Gastrocnemius medialis (tissue), 4 donors: ENCODE measurements at regions not wholly inside any gene's neighbourhood (a gene's known extent, or its start where the extent isn't known, plus 50 kb on each side); places are given as distances from the start of the nearest gene placed in this dataset.

Experiments used
- ATAC-seq, 2 donors: fragments of 150-250 bp; one replicate each; pipeline ENCODE4 v1.9.1; 2016
- DNase-seq, 2 donors: peaks; one replicate each; pipeline ENCODE4 v3.0.0-alpha.2; 2019
- H3K27ac ChIP-seq, 4 donors: fragments of 200-600 bp; sonication (generic); 1 replicate in 1 of 4; 2 replicates in 3 of 4; pipeline ENCODE4 v1.5.1; 2016 to 2018; ENCODE audit warnings: mild to moderate bottlenecking in 2 of 4, moderate library complexity in 1 of 4
- H3K27me3 ChIP-seq, 3 donors: fragments of 200-600 bp; sonication (generic) in 2 of 3; 1 replicate in 1 of 3; 2 replicates in 2 of 3; pipeline versions ENCODE4 v1.5.1 to v1.6.0; 2016 to 2019; ENCODE audit warnings: mild to moderate bottlenecking in 1 of 3, moderate library complexity in 1 of 3
- H3K36me3 ChIP-seq, 2 donors: fragments of 200-600 bp; sonication (generic) in 1 of 2; one replicate each; pipeline ENCODE4 v1.5.1; 2017 to 2018
- H3K4me1 ChIP-seq, 2 donors: fragments of 200-600 bp; sonication (generic) in 1 of 2; one replicate each; pipeline ENCODE4 v1.5.1; 2016 to 2017; ENCODE audit warnings: mild to moderate bottlenecking in 2 of 2
- H3K4me3 ChIP-seq, 4 donors: fragments of 200-600 bp; sonication (generic) in 3 of 4; 1 replicate in 1 of 4; 2 replicates in 3 of 4; pipeline ENCODE4 v1.5.1; 2016 to 2019; ENCODE audit warnings: mild to moderate bottlenecking in 2 of 4
- H3K9me3 ChIP-seq, 3 donors: fragments of 200-600 bp; sonication (generic) in 2 of 3; 1 replicate in 1 of 3; 2 replicates in 2 of 3; pipeline ENCODE4 v1.5.1; 2016 to 2019
- POLR2A ChIP-seq, 2 donors: fragments of 450-650 bp; IDR thresholded peaks; one replicate each; pipeline ENCODE4 v1.6.1; 2017; ENCODE audit warnings: antibody characterized with exemption in 2 of 2, mild to moderate bottlenecking in 2 of 2, moderate library complexity in 2 of 2
- in situ Hi-C, 4 donors: fragments of 200-750 bp; cut with MboI; loops; one replicate each; pipeline versions ENCODE4 v1.15.0 to v1.8.0; 2017; ENCODE audit warnings: low sequenced_read_pairs in 4 of 4
- intact Hi-C: fragments of 100-400 bp; cut with DNase I; formaldehyde crosslinking; loops from one replicate; pipeline ENCODE4 v1.15.1; 2023; ENCODE audit warnings: low total_unique reads
- TF ChIP-seq, protein P1 (sequence below), 5 experiments: fragments of 450-650 bp in 3 of 5; fragments of 200-600 bp in 2 of 5; sonication (generic) in 2 of 5; IDR thresholded peaks in 4 of 5; conservative IDR thresholded peaks in 1 of 5; 1 replicate in 4 of 5; 2 replicates in 1 of 5; pipeline ENCODE4 v1.5.1; 2016 to 2019; ENCODE audit warnings: antibody characterized with exemption in 5 of 5, mild to moderate bottlenecking in 3 of 5, moderate library complexity in 3 of 5

DNA sequence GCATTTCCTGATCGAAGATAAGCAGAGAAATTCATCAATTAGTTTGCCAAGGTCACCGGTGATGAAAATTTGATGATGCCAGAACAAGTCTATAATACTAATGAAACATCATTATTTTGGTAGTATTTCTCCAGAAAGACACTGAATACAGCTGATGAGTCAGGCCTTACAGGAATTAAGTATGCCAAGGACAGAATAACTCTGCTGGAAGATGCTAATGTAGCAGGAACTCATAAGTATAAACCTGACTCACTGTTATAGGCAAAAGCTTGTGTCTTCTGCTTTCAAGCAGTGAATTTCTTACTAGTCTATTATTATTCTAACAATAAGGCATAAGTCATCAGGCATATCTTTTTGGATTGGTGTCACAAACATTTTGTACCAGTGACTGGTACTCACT is 1825.1 kb upstream of the IGFBP7 start:
- H3K9me3 ChIP-seq, result no peaks in the 10 kb centered on the region
- no peaks in the 10 kb centered on the region for H3K27me3 ChIP-seq
- TF ChIP-seq POLR2A (IDR thresholded peaks at IDR 0.05), result no peak
- TF ChIP-seq, protein P1, sequence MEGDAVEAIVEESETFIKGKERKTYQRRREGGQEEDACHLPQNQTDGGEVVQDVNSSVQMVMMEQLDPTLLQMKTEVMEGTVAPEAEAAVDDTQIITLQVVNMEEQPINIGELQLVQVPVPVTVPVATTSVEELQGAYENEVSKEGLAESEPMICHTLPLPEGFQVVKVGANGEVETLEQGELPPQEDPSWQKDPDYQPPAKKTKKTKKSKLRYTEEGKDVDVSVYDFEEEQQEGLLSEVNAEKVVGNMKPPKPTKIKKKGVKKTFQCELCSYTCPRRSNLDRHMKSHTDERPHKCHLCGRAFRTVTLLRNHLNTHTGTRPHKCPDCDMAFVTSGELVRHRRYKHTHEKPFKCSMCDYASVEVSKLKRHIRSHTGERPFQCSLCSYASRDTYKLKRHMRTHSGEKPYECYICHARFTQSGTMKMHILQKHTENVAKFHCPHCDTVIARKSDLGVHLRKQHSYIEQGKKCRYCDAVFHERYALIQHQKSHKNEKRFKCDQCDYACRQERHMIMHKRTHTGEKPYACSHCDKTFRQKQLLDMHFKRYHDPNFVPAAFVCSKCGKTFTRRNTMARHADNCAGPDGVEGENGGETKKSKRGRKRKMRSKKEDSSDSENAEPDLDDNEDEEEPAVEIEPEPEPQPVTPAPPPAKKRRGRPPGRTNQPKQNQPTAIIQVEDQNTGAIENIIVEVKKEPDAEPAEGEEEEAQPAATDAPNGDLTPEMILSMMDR (IDR thresholded peaks at IDR 0.05 in 4 of 5, conservative IDR thresholded peaks at IDR 0.05 in 1 of 5), result no peak
- no peak overlapping the region for H3K27ac ChIP-seq
- in situ Hi-C loops, result no loop called here
- H3K36me3 ChIP-seq, result no peaks in the 10 kb centered on the region
- intact Hi-C loops, result no loop called here
- no peak overlapping the region for H3K4me3 ChIP-seq
- ATAC-seq, result no peak
- no peak for DNase-seq
- H3K4me1 ChIP-seq, result no peaks in the 10 kb centered on the region

DNA sequence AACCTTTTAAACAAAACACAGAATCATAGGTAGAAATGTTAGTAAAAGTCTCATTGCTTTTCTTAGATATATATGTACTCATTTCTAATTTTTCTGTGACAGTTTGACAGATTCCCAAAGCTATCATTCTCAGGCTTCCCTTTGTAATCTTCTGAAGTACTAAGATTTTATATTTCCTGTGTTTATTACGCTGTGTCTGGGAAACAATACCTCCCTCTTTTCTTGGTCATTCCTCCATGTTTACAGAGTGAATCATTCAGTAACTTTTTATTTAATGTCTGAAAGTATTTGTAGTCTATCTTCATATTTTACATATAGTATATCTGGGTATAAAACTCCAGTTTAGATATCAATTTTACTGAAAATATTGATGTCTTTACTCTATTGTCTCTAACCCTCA is 1826.3 kb upstream of the IGFBP7 start:
- intact Hi-C loops (no loop called here), in situ Hi-C loops (no loop called here)
- H3K27me3 ChIP-seq, result no peaks in the 10 kb centered on the region
- H3K27ac ChIP-seq, result no peak overlapping the region
- no peak for TF ChIP-seq POLR2A (IDR thresholded peaks at IDR 0.05)
- H3K4me1 ChIP-seq, result no peaks in the 10 kb centered on the region
- ATAC-seq (no peak), DNase-seq (no peak)
- H3K9me3 ChIP-seq, result no peaks in the 10 kb centered on the region
- H3K4me3 ChIP-seq, result no peak overlapping the region
- no peaks in the 10 kb centered on the region for H3K36me3 ChIP-seq

DNA sequence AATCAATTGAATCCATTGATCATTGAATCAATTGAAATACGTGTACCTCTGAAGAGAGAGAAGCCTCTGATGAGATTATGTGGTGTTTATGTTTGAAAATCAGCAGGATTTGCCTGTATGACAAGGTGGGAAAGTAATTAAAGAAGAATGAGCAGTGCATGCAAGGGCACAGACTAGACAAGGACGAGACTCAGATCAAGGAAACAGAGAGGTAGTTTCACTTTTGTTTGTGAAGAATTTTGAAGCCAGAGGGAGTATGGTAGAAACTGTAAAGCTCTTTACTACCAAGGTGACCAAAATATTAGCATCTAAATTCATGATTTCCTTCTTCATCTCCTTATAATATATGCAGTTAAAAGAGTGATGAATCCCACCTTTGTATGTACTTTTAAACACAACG is 1830.0 kb upstream of the IGFBP7 start:
- in situ Hi-C loops, result no loop called here
- ATAC-seq, result no peak
- intact Hi-C loops, result no loop called here

DNA sequence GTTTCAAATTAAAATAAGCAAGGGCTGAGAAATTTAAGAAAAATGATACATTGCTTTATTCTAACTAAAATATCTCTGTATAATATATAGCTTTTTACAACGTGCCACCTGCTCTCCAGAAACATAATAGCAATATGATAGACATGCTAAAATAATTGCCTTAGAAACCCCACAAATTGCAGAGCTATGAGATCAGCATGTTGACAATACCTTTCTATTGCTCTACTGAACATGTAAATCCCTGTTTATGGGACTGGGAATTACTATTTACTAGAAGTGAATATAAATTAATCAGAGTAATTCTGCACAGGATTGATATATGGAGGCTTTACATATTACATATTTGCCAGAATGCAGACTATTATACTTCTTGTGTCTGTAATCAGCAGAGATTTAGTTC is 1831.1 kb upstream of the IGFBP7 start:
- intact Hi-C loops (no loop called here), in situ Hi-C loops (no loop called here)
- H3K4me1 ChIP-seq, result no peaks in the 10 kb centered on the region
- TF ChIP-seq POLR2A (IDR thresholded peaks at IDR 0.05), result no peak
- TF ChIP-seq, protein P1 (IDR thresholded peaks at IDR 0.05 in 4 of 5, conservative IDR thresholded peaks at IDR 0.05 in 1 of 5), result no peak
- no peaks in the 10 kb centered on the region for H3K9me3 ChIP-seq
- ATAC-seq, result no peak
- no peak overlapping the region for H3K4me3 ChIP-seq
- no peaks in the 10 kb centered on the region for H3K27me3 ChIP-seq
- no peak overlapping the region for H3K27ac ChIP-seq
- DNase-seq, result no peak
- H3K36me3 ChIP-seq, result no peaks in the 10 kb centered on the region

More for the DNA sequence above, 1830.0 kb upstream of the IGFBP7 start:
- Histone ChIP-seq H3K27me3 (no peaks in the 10 kb centered on the region), H3K4me1 (no peaks in the 10 kb centered on the region), H3K36me3 (no peaks in the 10 kb centered on the region), H3K9me3 (no peaks in the 10 kb centered on the region), H3K4me3 (no peak overlapping the region), H3K27ac (no peak overlapping the region)
- no peak for DNase-seq
- TF ChIP-seq, protein P1 (IDR thresholded peaks at IDR 0.05 in 4 of 5, conservative IDR thresholded peaks at IDR 0.05 in 1 of 5), result no peak
- no peak for TF ChIP-seq POLR2A (IDR thresholded peaks at IDR 0.05)

DNA sequence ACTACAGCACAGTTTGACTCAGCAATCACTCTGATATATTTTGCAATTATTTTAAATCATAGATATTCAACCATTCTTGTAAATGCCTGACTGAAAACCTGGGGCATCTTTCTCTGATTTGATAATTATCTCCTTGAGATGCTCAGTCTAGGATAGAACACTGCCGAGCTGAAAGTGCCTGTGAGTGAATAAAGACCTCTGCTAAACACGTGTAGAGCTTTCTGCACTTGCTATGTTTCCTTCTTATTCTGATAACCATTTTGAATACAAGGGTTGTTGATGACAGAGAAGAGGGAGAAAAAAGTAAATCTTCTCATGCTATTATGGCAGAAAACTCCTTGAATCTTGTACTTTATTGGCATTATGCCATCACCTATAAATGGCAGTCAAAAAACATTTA is 1843.4 kb upstream of the IGFBP7 start:
- no peaks in the 10 kb centered on the region for H3K27me3 ChIP-seq
- in situ Hi-C loops, result loop anchor here in 2 of 4 donors (25.0 kb wide), 1 partner anchor 91 kb away; no protein-coding TSS in a partner anchor
- DNase-seq (no peak), ATAC-seq (no peak)
- H3K4me1 ChIP-seq, result no peaks in the 10 kb centered on the region
- no peak overlapping the region for H3K27ac ChIP-seq
- intact Hi-C loops, result no loop called here
- H3K9me3 ChIP-seq, result no peaks in the 10 kb centered on the region
- H3K4me3 ChIP-seq, result no peak overlapping the region
- no peaks in the 10 kb centered on the region for H3K36me3 ChIP-seq
- TF ChIP-seq, protein P1 (IDR thresholded peaks at IDR 0.05 in 4 of 5, conservative IDR thresholded peaks at IDR 0.05 in 1 of 5), result no peak
- no peak for TF ChIP-seq POLR2A (IDR thresholded peaks at IDR 0.05)
